ENCODE measurements at regions not wholly inside any gene's neighbourhood (a gene's known extent, or its start where the extent isn't known, plus 50 kb on each side); places are given as distances from the start of the nearest gene placed in this dataset.
"Not testable (repeated sequence)": the region's sequence is repeated elsewhere in the genome, so short reads cannot be mapped to it uniquely, and the experiment has no call there.

DNA sequence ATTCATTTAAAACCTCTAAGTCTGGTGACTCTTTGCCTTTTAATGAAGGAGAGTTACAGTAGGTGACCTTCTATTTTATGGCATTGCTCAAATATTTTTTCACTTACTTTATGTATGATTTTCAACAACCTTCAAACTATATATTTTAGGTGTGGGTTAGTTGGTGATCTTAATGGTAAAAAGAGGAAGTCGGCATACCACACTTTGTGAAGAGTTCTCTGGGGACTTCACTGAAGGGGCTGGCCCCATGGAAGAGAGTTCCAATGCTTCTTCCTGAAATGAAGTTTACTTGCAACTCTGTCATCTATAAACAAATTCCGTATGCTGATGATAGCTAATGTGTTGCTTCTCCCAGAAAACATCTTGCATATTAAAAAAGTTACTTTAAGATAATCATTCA is 647.0 kb upstream of the SGO1 start:
- DNase-seq (ENCODE audit: low spot score), result no peak

DNA sequence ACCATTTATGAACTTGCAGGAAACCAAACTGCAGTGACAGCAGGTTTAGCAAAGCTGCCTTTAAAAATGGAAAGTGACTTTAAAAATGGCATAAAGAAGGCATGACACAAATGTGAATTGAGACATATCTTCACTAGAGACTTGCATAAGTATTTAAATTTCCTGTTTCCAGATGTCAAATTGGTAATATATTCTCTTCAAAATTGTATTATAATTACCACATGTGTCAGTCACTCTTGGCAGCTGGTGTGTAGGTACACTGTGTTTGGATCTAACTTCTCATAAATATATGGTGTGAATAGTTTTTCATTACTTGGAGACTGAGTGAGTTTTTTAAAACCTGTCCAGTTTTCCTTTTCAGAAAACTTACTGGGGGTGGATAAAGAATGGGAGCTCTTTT is 636.2 kb upstream of the SGO1 start:
- DNase-seq (ENCODE audit: low spot score), result no peak

DNA sequence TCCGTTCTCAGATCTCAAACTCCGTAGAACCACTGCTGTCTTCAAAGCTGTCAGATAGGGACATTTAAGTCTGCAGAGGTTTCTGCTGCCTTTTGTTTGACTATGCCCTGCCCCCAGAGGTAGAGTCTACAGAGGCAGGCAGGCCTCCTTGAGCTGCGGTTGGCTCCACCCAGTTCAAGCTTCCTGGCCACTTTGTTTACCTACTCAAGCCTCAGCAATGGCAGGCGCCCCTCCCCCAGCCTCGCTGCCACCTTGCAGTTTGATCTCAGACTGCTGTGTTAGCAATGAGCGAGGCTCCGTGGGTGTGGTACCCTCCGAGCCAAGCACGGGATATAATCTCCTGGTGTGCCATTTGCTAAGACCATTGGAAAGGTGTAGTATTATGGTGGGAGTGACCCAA is 634.9 kb upstream of the SGO1 start:
- DNase-seq (ENCODE audit: low spot score), result not testable (repeated sequence)

DNA sequence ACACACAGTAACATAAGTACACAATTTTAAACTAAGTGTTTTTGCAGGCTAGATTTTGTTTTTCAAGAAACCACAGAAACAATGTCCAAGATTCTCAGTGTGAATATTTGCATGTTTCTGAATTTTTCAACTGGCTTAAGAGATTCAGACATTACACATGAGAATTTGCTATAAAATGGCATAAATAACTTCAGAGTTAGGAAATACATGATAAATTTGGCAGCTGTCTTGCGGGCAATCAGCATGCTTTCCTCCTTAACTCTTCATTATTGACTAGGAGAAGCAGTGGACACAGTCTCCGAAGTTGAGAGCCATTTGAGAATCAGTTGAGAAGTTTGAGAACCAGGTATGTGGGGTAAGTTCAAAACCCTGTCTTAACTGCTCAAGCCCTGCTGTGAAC is 625.6 kb upstream of the SGO1 start:
- no peak for DNase-seq (ENCODE audit: low spot score)

DNA sequence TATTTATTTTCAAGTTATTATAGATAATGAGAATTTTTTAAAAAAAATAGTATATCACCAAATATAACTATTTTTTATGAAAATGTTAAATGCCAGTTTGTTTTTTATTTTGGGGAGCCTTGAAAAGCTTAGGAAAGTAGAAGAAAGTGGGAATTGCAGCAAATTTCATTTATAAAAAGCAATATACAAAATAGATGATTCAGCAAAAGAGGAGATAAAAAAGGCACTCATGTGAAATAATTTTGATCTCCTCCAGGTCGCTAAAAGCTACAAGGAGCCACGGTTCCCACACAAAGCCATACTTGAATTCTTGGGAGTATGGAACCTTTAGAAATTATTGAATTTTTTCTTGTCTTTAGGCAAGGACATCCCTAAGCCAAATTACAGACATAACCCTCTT is 625.0 kb upstream of the SGO1 start:
- DNase-seq (ENCODE audit: low spot score), result no peak

DNA sequence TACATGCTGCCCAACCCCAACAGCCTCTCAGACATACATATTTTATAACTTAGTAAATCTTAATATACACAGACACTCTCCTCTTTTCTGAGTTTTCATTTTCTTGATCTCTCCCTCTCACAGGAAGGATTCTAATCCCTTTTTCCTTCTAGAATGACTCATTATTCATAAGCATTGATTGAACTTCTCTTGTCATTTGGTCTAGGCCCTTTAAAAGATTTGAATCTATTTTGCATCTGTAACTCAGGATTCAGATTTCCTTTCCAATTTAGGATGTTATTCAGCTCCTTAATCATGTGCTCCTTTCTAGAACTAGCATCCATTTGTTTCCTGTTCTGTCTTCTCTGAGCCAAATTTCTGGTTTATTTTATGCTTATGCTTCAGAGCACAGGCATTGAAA is 624.5 kb upstream of the SGO1 start:
- no peak for DNase-seq (ENCODE audit: low spot score)

DNA sequence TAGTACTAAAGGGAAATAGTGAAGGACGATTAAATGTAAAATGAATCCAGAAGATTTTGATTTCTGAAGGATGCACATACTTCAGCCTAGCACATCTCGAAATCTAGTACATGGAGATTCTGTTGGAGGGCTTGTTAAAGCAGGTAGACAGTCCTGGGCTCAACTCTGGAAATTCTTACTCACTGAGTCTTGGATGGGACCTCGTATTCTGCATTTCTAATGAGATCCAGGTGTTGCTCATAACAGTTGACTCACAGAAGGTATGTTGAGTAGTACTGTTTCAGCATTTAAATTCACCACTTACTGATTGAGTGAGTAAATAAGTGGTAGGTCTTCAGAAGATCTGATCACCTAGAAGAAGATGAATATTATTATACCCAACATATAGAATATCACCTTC is 623.4 kb upstream of the SGO1 start:
- DNase-seq (ENCODE audit: low spot score), result no peak

DNA sequence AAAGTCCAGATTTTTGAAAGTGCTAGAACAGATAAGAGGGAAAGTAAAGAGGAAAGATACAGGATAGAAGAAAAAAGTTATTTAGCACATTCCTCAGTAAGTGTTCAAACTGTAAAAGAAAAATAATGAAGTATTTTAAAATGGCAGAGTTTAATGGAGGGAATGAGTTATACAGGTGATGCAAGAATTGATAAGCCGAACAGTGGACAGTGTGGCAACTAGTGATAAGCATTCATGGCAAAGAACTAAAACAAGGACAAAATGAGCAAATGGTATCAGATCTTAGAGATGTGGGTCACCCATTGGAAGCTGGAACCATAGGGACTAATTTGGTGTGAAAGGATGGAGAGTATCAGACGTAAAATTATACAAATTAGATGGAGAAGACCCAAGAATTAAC is 622.9 kb upstream of the SGO1 start:
- DNase-seq (ENCODE audit: low spot score), result no peak

DNA sequence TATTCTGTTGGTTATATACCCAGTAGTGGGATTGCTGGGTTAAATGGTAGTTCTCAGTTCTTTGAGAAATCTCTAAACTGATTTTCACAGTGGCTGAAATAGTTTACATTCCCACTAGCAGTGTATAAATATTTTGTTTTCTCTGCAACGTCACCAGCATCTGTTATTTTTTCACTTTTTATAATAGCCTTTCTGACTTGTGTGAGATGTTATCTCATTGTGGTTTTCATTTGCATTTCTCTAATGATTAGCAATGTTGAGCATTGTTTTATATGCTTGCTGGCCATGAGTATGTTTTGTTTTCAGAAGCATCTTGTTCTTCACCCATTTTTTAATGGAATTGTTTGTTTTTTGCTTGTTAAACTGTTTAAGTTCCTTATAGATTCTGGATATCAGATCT is 612.7 kb upstream of the SGO1 start:
- no peak for DNase-seq (ENCODE audit: low spot score)

DNA sequence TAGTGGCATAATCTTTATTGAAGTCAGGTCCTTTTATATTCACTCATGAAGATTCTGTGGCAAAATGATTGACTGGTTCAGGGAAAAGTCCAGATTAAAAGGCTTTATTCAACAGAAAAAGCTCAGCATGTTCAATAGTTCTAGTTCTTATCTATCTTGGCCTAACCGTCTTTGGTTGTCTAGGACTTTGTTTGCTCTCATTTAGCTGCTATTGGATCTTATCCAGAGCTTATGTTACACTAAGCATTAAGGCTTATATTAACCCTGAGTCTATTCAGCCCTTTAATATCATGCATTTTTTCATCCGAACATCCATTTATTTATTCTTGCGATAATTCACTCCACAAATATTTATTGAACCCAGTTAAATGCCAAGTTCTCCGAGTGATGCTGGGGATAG is 601.0 kb upstream of the SGO1 start:
- no peak for DNase-seq (ENCODE audit: low spot score)

DNA sequence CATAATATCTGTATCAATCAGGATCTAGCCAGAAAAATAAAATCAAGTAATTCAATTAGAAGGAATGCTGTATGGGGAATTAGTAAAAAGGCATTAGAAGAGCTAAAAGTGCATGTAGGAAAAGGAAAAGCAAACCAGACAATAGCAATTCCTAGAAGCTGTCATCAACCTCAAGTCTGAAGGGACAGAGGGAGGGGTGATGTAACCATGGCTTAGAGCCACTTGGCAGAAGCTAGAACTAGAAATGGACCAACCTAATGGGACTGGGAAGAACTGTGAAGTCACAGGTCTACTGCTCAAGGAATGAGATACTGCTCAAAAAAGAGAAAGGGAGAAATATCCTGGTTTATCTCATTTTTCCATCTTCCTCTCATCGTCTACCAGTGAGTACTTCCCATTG is 590.7 kb upstream of the SGO1 start:
- DNase-seq (ENCODE audit: low spot score), result no peak

DNA sequence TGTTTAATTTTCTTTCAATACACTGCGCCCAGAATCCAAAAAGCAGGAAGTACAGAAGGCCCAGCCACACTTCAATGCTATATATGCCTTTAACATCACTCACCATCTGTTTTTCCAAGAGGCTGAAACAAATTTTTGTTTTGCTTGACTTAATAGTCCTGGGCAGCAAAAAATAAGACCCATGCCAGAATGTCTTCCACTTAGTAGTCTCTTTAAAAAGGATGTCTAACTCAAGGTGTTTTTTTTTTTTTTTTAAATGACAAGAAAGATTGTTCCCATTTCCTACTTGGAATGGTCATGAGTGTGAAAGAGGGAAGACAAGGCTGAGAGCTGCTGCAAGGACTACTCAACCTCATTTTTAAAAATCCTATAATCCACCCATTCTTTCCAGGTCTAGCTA is 590.3 kb upstream of the SGO1 start:
- DNase-seq (ENCODE audit: low spot score), result no peak

DNA sequence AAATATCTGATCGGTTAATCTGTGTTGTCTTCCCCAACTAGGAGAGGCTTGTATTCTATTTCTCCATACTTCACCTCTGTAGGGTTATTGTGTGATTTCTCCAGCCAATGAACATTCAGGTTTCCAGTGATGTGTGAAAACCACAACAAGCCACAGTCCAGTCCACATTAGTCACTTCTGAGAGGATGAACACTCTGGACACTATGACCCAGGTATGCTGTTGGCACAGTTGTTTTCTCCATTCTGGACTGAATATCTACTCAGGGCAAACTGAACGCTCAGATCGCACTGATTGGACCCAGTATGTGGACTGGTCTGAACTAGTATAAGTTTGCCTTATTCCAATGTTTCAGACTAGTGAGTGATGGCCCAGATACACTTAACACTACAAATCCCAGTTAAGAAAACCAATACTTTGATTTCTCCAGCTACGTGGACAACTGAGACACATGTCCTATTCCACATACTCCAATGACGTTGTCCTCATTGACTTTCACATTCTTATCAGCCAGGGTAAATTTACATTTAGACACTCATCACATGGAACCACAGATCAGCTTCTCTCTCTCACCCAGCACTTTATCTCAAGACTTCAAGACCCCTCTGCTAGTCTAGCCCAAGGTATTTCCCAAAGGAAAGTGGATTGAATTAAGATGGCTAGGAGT is 587.4 kb upstream of the SGO1 start:
- no peak for DNase-seq (ENCODE audit: low spot score)

DNA sequence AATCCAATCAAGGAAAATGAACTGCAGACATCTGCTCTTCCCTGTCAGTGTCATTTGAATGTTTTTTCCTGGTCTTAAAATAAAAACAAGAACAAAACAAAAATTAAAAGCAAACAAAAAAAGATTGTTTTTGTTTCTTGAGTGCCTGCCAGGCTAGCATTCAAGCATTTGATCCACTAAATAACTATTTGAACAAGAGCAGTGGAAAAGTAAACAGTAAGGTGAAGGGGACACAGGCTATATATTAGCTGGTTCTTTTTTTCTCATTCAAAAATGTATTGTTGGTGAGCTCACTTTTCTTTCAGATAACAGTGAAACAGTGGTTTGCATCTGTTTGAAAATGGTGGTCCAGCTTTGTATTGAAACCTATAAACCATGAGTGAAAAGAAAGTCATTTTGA is 586.9 kb upstream of the SGO1 start:
- no peak for DNase-seq (ENCODE audit: low spot score)

DNA sequence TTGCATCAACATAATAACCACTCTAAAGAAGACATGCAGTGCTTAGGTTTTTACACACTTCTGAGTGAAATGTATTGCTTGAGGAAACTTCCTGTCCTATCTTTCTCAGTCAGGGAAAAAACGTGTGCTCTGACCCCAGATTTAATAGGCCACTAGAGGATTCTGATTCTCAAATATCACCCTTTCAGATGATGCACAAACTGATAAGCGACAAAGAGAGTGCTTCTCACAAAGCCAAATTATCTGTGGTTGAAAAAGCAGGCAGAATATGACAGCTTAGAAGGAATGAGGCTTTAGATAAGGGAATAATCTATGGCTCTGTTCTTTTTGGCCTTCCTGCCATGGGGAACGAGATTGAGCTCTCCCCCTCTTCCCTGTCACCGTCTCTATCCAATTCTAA is 583.4 kb upstream of the SGO1 start:
- DNase-seq (ENCODE audit: low spot score), result no peak

DNA sequence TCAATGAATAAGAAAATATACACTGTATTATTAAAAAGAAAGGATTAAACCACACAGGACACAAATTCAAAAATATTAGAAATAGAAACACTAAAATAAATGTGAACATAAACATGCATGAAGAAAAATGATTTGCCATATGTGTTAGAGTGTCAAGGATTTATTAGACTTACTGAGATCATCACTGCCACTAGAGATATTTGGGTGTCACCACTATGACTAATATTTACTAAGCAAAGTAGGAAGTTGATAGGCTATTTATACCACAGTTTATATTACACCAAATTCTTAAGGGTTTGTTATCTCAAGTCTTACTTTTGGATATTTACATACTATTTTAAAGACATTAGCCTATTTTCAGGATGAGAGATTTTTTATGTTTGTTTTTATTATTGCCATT is 575.0 kb upstream of the SGO1 start:
- DNase-seq (ENCODE audit: low spot score), result no peak

DNA sequence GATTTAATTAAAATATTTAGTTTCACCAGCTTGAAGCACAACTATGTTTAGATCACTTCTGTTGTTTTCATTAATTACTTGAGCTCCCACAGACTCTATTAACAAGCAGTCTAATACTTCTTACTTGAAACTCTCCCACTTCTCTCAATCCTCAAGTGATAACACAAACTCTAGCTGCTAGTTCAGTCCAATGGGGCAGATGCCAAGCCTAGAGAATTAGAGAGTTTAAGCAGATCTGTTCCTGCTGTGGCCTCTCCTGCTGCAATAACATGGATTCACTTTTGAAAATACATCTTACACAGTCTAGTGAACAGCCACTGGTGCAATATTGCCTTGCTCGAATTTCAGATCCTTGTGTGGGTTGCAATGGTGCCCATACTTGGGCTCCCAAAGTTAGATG is 566.4 kb upstream of the SGO1 start:
- DNase-seq (ENCODE audit: low spot score), result no peak

DNA sequence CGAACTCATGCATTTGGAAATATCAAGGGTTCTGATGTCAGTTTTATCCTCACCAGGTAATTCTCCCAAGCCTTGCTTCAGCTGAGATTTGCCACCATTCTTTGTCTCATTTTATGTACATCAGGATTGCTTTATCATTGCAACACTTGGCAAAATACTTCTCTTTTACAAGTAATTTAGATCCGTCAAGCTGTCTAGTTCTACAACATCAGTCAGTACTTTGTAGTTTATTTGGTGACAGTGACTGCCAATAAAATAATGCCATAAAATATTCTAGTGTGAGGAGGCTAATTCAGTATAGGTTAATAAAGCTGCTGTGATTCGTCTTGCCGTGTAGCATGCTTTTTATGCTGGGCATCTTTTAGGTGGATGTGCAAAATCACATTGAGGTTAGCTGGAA is 565.3 kb upstream of the SGO1 start:
- DNase-seq (ENCODE audit: low spot score), result no peak

DNA sequence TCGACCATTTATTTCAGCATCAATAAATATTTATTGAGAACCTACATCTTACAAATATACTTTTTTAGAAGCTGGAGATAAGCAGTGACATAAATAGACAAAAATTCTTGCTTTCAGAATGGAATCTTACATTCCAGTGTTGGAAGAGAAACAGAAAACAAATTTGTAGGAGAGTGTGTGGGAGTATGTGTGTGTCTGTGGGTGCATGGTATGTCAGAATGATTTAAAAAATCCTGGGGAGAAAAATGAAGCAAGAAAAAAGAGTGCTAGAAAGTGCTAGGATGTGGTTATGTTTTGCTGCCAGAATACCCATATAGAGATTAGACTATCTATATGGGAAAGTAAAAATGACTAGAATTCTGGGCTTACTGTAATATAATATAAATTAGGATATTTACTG is 561.7 kb upstream of the SGO1 start:
- DNase-seq (ENCODE audit: low spot score), result no peak

DNA sequence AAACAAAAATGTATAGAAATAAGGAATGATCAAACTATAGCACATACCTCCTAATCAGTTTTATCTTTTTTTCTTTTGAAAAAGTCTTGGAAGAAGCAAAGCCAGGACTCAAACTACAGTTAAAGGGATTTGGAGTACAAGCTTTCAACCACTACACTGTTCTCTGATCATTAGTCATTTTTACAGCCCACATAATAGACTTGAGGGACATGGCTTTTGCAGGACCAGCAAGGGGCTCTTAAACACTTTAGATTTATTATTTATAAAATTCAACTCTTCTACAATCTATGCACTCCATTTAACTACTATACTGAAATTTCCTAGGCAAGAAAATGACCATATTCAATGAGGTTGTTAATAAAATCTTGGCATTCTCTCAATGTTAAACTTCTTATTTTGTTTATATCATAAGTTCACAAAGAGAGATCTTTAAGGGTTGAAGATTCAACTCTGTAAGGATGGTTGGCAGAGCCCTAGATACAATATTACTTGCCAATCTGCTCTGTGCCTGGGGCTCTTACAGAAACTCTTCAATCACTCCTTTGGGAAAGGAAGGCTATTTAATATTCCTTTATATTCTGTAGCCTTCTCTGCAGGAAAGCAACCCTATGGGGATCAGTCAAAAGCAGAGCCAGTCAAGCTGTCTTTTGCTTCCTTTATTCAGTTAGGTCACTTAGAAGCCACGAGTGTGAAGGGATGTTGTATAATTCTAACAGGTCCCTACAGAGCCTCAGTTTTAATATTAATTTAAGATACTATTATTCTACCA is 557.7 kb upstream of the SGO1 start:
- no peak for DNase-seq (ENCODE audit: low spot score)

DNA sequence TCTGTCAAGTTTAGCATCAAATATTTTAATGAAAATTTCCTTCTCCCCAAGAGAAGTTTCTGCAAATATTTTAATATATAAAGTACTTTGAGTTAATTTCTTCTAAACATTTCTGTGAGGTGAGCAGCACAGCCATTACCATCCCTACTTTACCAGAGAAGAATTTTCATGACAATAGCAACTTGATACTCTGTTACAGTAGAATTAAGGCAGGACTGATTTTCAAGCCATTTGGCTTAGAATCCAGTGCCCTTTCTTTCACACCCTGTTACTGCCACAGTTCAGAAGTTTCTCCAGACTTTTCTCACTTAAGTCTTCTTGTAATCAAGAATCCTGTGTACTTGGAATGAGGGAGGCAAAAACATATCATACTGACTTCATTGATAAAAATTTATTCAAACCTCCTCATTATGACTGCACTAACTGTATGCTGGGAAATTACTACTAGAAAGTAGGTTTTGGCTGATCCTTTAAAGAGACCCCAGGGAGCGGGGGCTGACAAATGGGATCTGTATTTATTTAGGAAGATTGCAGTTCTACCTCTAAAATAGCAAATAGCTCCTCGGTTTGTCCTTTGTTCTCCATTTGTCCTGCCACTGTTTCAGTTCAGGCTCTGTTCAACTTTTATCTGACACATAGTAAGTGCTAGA is 557.0 kb upstream of the SGO1 start:
- no peak for DNase-seq (ENCODE audit: low spot score)

DNA sequence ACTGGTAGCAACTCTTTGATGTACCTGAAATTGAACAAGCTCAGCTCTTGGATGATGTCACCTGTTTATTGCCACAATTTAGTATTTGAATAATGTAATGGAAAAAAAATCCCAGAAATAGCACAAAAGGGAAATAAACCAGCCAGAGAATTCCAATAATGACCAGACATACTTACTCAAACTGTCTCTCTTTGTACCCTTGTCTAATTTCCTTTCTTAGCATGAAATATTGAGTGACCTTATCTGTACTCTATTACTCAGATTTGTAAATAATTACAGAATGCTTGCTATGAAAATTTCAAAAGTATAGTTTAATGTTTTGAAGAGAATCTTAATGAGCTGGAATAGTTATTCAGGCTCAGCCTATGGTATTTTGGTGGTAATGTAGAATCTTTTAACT is 555.4 kb upstream of the SGO1 start:
- DNase-seq (ENCODE audit: low spot score), result no peak

DNA sequence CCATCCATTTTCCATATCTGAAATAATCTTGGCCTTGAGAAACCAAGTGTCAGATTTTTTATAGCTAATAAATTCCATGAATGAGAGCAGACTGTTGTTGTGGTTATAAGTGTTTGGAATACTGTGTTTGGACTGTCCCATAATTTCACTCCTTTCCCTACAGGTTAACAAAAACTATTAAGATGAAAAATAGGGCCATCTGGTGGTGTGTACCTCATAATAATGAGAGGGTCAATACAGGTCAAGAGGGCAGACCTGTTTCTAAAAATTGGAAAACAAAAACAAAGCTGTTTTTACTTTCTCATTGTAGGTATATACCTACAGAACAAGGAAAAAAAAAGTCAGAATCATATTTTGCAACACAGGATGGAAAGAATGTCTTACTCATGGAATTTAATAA is 553.8 kb upstream of the SGO1 start:
- no peak for DNase-seq (ENCODE audit: low spot score)

All from AG08396 (cell line).